ENCODE measurements at regions not wholly inside any gene's neighbourhood (a gene's known extent, or its start where the extent isn't known, plus 50 kb on each side); places are given as distances from the start of the nearest gene placed in this dataset.

GRCh38 chr9:81162361-81162760 lies 527.0 kb downstream of the TLE1 start:
- no peak for DNase-seq (ENCODE audit: low spot score)
- H3K9me3 ChIP-seq (ENCODE audit: low read depth), result no peaks in the 10 kb centered on the region
- no peak overlapping the region for H3K4me3 ChIP-seq
- no peak overlapping the region for H3K27ac ChIP-seq
- 92% methylated on average over 11 of the region's 11 CpGs for whole genome bisulfite sequencing (ENCODE audit: low lambda C conversion rate, missing lambda C conversion rate)
- no peak overlapping the region for H3K4me2 ChIP-seq
- H3K36me3 ChIP-seq (replicated peaks; ENCODE audit: insufficient read depth, low read depth), result no peaks in the 10 kb centered on the region
- H2AFZ ChIP-seq, result no peak overlapping the region
- no peaks in the 10 kb centered on the region for H3K79me2 ChIP-seq
- H3K27me3 ChIP-seq, result no peaks in the 10 kb centered on the region
- H3K9me2 ChIP-seq (replicated peaks; ENCODE audit: insufficient read depth), result no peaks in the 10 kb centered on the region
- no peaks in the 10 kb centered on the region for H3K4me1 ChIP-seq (ENCODE audit: insufficient read depth)
- H4K20me1 ChIP-seq (ENCODE audit: insufficient read depth, poor library complexity, severe bottlenecking), result no peaks in the 10 kb centered on the region
- TF ChIP-seq EZH2 (IDR thresholded peaks at IDR 0.05; ENCODE audit: borderline replicate concordance), result no peak
- TF ChIP-seq EZH2phosphoT487 (IDR thresholded peaks at IDR 0.05; ENCODE audit: low read depth, severe bottlenecking, unreplicated experiment), result no peak
- no peak for TF ChIP-seq CTCF (IDR thresholded peaks at IDR 0.05; ENCODE audit: poor library complexity)

- H2AFZ ChIP-seq, result no peak overlapping the region
- H4K20me1 ChIP-seq (ENCODE audit: insufficient read depth, poor library complexity, severe bottlenecking), result no peaks in the 10 kb centered on the region
- DNase-seq (ENCODE audit: low spot score), result no peak
- no peak overlapping the region for H3K4me2 ChIP-seq
- H3K9me3 ChIP-seq (ENCODE audit: low read depth), result no peaks in the 10 kb centered on the region
- no peaks in the 10 kb centered on the region for H3K9me2 ChIP-seq (replicated peaks; ENCODE audit: insufficient read depth)
- no peaks in the 10 kb centered on the region for H3K4me1 ChIP-seq (ENCODE audit: insufficient read depth)
- TF ChIP-seq CTCF (IDR thresholded peaks at IDR 0.05; ENCODE audit: poor library complexity), result no peak
- no peak for TF ChIP-seq EZH2 (IDR thresholded peaks at IDR 0.05; ENCODE audit: borderline replicate concordance)
- TF ChIP-seq EZH2phosphoT487 (IDR thresholded peaks at IDR 0.05; ENCODE audit: low read depth, severe bottlenecking, unreplicated experiment), result no peak
- no peaks in the 10 kb centered on the region for H3K36me3 ChIP-seq (replicated peaks; ENCODE audit: insufficient read depth, low read depth)
- no peak overlapping the region for H3K4me3 ChIP-seq
- no peaks in the 10 kb centered on the region for H3K79me2 ChIP-seq
- no peak overlapping the region for H3K27ac ChIP-seq
- H3K27me3 ChIP-seq, result no peaks in the 10 kb centered on the region
These were observed 533.0 kb downstream of the TLE1 start for GRCh38 chr9:81156381-81156780.

- Histone ChIP-seq H2AFZ (no peak overlapping the region), H3K4me1 (ENCODE audit: insufficient read depth) (peaks cover 3% of the 10 kb centered on the region), H3K79me2 (no peaks in the 10 kb centered on the region), H3K36me3 (replicated peaks; ENCODE audit: insufficient read depth, low read depth) (no peaks in the 10 kb centered on the region), H4K20me1 (ENCODE audit: insufficient read depth, poor library complexity, severe bottlenecking) (no peaks in the 10 kb centered on the region), H3K27me3 (no peaks in the 10 kb centered on the region), H3K27ac (no peak overlapping the region), H3K9me3 (ENCODE audit: low read depth) (no peaks in the 10 kb centered on the region), H3K9me2 (replicated peaks; ENCODE audit: insufficient read depth) (no peaks in the 10 kb centered on the region), H3K4me2 (no peak overlapping the region), H3K4me3 (no peak overlapping the region)
- no peak for DNase-seq (ENCODE audit: low spot score)
- WGBS (ENCODE audit: low lambda C conversion rate, missing lambda C conversion rate), result 58% methylated on average over 2 of the region's 2 CpGs
- TF ChIP-seq EZH2phosphoT487 (IDR thresholded peaks at IDR 0.05; ENCODE audit: low read depth, severe bottlenecking, unreplicated experiment), result no peak
- no peak for TF ChIP-seq CTCF (IDR thresholded peaks at IDR 0.05; ENCODE audit: poor library complexity)
- TF ChIP-seq EZH2 (IDR thresholded peaks at IDR 0.05; ENCODE audit: borderline replicate concordance), result no peak
These were observed 539.2 kb downstream of the TLE1 start for GRCh38 chr9:81150016-81150625.

All from hepatocyte (in vitro differentiated cells).